SJSA1 (cell line): ENCODE measurements at regions not wholly inside any gene's neighbourhood (a gene's known extent, or its start where the extent isn't known, plus 50 kb on each side); places are given as distances from the start of the nearest gene placed in this dataset.

Experiments used
- DNase-seq, 2 experiments: peaks; one replicate each; pipeline ENCODE4 v3.0.0-alpha.2; 2015 to 2020; ENCODE audit warnings: low spot score in 2 of 2, low read depth in 1 of 2
- H3K27ac ChIP-seq: fragments of 250-450 bp; sonication (Bioruptor Pico); 2 replicates; pipeline ENCODE4 v1.5.1; 2020; ENCODE audit warnings: mild to moderate bottlenecking, moderate library complexity
- H3K27me3 ChIP-seq: fragments of 250-450 bp; sonication (Bioruptor Pico); replicated peaks from 2 replicates; pipeline ENCODE4 v1.5.1; 2020; ENCODE audit warnings: mild to moderate bottlenecking, moderate library complexity
- H3K36me3 ChIP-seq: fragments of 250-450 bp; sonication (Bioruptor Pico); 2 replicates; pipeline ENCODE4 v1.5.1; 2020; ENCODE audit warnings: mild to moderate bottlenecking
- H3K4me1 ChIP-seq: fragments of 250-450 bp; sonication (Bioruptor Pico); replicated peaks from 2 replicates; pipeline ENCODE4 v1.6.1; 2021; ENCODE audit warnings: mild to moderate bottlenecking
- H3K4me3 ChIP-seq: fragments of 250-450 bp; sonication (Bioruptor Pico); 2 replicates; pipeline ENCODE4 v1.5.1; 2020; ENCODE audit warnings: mild to moderate bottlenecking
- H3K9me3 ChIP-seq: fragments of 250-450 bp; sonication (Bioruptor Pico); replicated peaks from 2 replicates; pipeline ENCODE4 v1.5.1; 2020; ENCODE audit warnings: mild to moderate bottlenecking

GRCh38 chr3:153693207-153693606 lies 428.0 kb upstream of the ARHGEF26 start:
- H3K36me3 ChIP-seq = no peaks in the 10 kb centered on the region
- DNase-seq = no peak
- H3K27ac ChIP-seq = no peak overlapping the region
- no peak overlapping the region for H3K4me3 ChIP-seq
- no peaks in the 10 kb centered on the region for H3K9me3 ChIP-seq
- no peaks in the 10 kb centered on the region for H3K4me1 ChIP-seq
- H3K27me3 ChIP-seq = no peaks in the 10 kb centered on the region

- Histone ChIP-seq H3K27me3 (no peaks in the 10 kb centered on the region), H3K9me3 (no peaks in the 10 kb centered on the region)
- DNase-seq = no peak
Observed at GRCh38 chr3:153702106-153702505, 419.1 kb upstream of the ARHGEF26 start.

DNA sequence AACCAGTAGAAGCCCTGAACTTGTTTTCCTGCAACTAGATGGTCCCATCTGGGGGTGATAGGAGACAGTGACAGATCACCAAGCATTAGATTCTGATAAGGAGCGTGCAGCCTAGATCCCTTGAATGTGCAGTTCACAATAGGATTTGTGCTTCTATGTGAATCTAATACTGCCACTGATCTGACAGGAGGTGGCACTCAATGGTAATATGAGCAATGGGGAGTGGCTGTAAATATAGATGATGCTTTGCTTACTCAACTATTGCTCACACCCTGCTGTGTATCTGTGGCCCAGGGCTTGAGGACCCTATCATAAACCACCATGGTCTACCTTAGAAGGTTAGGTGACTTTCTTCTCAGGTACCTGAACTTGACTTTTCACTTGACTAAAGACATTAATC lies 417.1 kb upstream of the ARHGEF26 start:
- Histone ChIP-seq H3K36me3 (no peaks in the 10 kb centered on the region), H3K4me3 (no peak overlapping the region), H3K27me3 (no peaks in the 10 kb centered on the region), H3K4me1 (no peaks in the 10 kb centered on the region), H3K9me3 (no peaks in the 10 kb centered on the region), H3K27ac (no peak overlapping the region)
- DNase-seq = no peak

More at GRCh38 chr3:153702106-153702505, 419.1 kb upstream of the ARHGEF26 start:
- no peaks in the 10 kb centered on the region for H3K36me3 ChIP-seq
- H3K4me1 ChIP-seq = no peaks in the 10 kb centered on the region
- no peak overlapping the region for H3K27ac ChIP-seq
- no peak overlapping the region for H3K4me3 ChIP-seq

GRCh38 chr3:153706706-153707105 lies 414.5 kb upstream of the ARHGEF26 start:
- no peak for DNase-seq

GRCh38 chr3:153714016-153714415 lies 407.2 kb upstream of the ARHGEF26 start:
- no peak overlapping the region for H3K4me3 ChIP-seq
- H3K4me1 ChIP-seq = no peaks in the 10 kb centered on the region
- no peak overlapping the region for H3K27ac ChIP-seq
- H3K9me3 ChIP-seq = no peaks in the 10 kb centered on the region
- no peaks in the 10 kb centered on the region for H3K36me3 ChIP-seq
- DNase-seq = no peak
- H3K27me3 ChIP-seq = no peaks in the 10 kb centered on the region

More at GRCh38 chr3:153706706-153707105, 414.5 kb upstream of the ARHGEF26 start:
- Histone ChIP-seq H3K4me3 (no peak overlapping the region), H3K27ac (no peak overlapping the region), H3K9me3 (no peaks in the 10 kb centered on the region), H3K4me1 (no peaks in the 10 kb centered on the region), H3K36me3 (no peaks in the 10 kb centered on the region), H3K27me3 (no peaks in the 10 kb centered on the region)

DNA sequence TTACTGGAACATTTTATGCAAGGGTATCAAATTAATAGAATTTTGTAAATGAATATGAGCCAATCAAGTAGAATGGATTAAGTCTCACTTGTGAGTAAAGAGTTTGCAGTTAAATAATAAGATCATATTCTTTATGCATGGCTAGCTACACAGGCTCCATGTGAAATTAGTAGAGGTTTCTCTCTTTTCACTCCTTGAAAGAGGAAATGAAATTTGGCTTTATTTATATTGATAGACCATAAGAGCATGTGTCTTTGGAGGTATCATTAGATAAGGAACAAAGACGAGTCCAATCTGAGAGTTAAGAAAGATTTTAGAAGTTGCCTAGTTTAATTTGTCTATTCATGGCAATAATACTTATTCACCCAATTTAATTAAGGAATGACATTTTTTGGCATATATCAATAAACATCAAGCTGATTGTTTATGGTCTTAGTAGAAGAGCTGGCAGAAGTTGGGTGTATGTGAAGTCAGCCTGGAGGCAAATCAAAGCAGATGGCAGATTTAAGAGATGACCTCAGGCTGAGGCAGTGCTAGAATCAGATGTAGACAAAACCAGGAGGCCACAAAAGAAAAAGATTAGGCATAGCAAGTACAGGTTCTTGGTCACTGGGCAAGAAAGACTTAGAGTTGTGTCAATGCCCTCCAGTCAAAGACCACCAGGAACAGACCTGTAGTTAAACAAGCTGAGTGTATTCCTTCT lies 406.5 kb upstream of the ARHGEF26 start:
- Histone ChIP-seq H3K4me3 (no peak overlapping the region), H3K4me1 (no peaks in the 10 kb centered on the region), H3K27me3 (no peaks in the 10 kb centered on the region), H3K36me3 (no peaks in the 10 kb centered on the region), H3K9me3 (no peaks in the 10 kb centered on the region), H3K27ac (no peak overlapping the region)
- no peak for DNase-seq

- H3K4me1 ChIP-seq = no peaks in the 10 kb centered on the region
- no peaks in the 10 kb centered on the region for H3K27me3 ChIP-seq
- no peak overlapping the region for H3K27ac ChIP-seq
- no peaks in the 10 kb centered on the region for H3K9me3 ChIP-seq
- no peak overlapping the region for H3K4me3 ChIP-seq
- no peaks in the 10 kb centered on the region for H3K36me3 ChIP-seq
- no peak for DNase-seq
Observed at GRCh38 chr3:153722157-153722556, 399.0 kb upstream of the ARHGEF26 start.

GRCh38 chr3:153731071-153731470 lies 390.1 kb upstream of the ARHGEF26 start:
- DNase-seq = no peak

DNA sequence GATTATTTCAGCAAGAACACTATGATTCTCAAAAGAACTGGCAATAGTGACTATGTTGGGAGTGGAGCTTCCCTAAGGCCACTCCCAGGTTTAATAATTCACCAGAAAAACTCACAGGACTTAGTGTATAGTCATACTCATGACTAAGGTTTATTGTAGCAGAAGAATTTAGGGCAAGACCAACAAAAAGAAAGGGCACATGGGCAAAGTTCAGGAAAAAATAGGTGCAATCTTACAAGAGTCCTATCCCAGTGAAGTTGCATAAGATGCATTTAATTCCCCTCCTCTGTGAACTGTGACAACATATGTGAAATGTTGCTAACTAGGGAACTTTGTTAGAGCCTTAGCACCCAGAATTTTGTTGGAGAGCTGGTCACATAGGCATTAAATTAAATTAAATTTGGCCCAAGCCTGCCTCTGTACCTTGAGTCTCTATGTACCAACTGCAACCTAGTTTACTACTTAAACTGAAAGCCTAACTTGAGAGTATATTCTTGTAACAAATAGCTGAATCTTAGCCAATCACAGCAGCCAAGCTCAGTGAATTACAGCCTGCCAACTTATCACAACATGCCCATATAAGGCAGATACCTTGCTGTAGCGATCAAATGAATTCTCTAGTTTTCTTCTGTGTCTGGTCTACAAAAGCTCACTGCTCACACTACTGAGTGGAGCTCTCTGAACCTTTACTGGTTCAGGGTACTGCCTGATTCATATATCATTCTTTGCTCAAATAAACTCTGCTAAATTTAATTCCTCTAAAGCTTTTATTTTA lies 386.2 kb upstream of the ARHGEF26 start:
- no peak overlapping the region for H3K27ac ChIP-seq
- no peak overlapping the region for H3K4me3 ChIP-seq
- no peaks in the 10 kb centered on the region for H3K36me3 ChIP-seq
- H3K27me3 ChIP-seq = no peaks in the 10 kb centered on the region
- no peaks in the 10 kb centered on the region; the same call in 1 of the 2 replicates for H3K9me3 ChIP-seq
- DNase-seq = no peak
- H3K4me1 ChIP-seq = no peaks in the 10 kb centered on the region

More at GRCh38 chr3:153731071-153731470, 390.1 kb upstream of the ARHGEF26 start:
- H3K36me3 ChIP-seq = no peaks in the 10 kb centered on the region
- no peak overlapping the region for H3K4me3 ChIP-seq
- H3K27me3 ChIP-seq = no peaks in the 10 kb centered on the region
- no peaks in the 10 kb centered on the region for H3K4me1 ChIP-seq
- no peak overlapping the region for H3K27ac ChIP-seq
- H3K9me3 ChIP-seq = no peaks in the 10 kb centered on the region

GRCh38 chr3:153740109-153740508 lies 381.1 kb upstream of the ARHGEF26 start:
- no peaks in the 10 kb centered on the region for H3K27me3 ChIP-seq
- no peak overlapping the region for H3K27ac ChIP-seq
- H3K4me1 ChIP-seq = no peaks in the 10 kb centered on the region
- no peaks in the 10 kb centered on the region for H3K36me3 ChIP-seq
- H3K9me3 ChIP-seq = no peaks in the 10 kb centered on the region; the same call in 1 of the 2 replicates
- no peak for DNase-seq
- no peak overlapping the region for H3K4me3 ChIP-seq

DNA sequence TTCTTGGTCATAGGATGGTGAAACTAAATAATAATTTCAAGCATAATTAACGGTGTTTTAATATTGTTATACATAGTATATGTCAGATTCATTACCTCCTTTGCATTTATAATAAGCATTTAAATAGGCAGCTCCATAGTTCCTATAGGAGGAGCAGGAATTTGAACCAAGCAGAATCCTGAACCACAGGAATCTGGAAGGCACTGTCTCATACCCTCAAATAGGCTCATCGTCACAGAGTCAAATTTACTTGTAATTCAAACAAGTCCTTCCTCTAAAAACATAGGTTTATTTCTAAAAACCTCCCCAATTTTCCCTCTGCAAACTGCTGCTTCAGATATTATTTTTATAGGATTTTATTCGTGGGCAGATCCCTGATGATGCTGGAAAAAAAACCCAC lies 376.3 kb upstream of the ARHGEF26 start:
- no peaks in the 10 kb centered on the region for H3K36me3 ChIP-seq
- no peaks in the 10 kb centered on the region for H3K4me1 ChIP-seq
- H3K4me3 ChIP-seq = no peak overlapping the region
- no peak overlapping the region for H3K27ac ChIP-seq
- H3K27me3 ChIP-seq = no peaks in the 10 kb centered on the region
- no peaks in the 10 kb centered on the region for H3K9me3 ChIP-seq
- DNase-seq = no peak

DNA sequence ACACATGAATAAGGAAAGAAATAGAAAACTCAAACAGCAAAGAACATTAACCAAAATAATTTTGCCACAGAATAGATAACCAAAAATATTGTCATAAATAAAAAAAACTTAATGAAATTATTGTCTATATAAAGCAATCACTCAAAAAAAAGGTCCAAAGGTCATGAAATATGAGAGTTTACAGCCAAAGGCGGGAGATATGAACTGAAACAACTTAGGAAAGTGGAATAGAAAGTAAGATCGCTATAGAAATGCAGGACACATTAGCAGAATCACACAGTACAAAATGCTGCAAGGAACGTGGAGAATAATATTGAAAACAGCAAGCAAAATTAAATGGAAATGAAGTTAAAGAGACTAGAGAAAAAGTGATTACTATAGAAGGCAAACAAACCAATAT lies 375.0 kb upstream of the ARHGEF26 start:
- H3K27me3 ChIP-seq = no peaks in the 10 kb centered on the region
- DNase-seq = no peak
- no peak overlapping the region for H3K27ac ChIP-seq
- H3K4me3 ChIP-seq = no peak overlapping the region
- H3K36me3 ChIP-seq = no peaks in the 10 kb centered on the region
- no peaks in the 10 kb centered on the region for H3K4me1 ChIP-seq
- H3K9me3 ChIP-seq = no peaks in the 10 kb centered on the region

DNA sequence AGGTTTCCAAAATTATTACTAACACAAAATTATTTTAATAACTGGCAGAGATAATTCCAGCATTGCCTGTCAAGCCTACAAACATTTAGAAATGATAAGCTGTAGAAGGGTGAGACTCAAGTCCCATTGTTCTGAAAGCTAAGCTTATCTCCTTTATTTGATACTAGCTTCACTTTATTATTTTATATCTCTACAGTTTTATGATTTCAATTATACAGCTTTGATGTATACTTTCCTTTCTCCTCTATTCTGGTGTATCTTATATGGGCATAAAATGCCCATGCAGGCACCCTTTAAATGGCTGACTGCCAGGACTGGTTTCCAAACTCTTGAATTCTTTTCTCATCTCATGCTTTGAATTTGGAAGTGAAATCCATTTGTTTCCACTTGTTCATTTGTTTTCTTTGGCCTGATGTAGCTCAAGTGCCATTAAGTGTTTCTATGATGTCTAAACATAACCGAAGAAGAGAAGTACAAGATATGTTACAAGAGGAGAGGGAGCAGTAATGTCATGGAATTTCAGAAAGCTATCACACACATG lies 372.1 kb upstream of the ARHGEF26 start:
- H3K4me1 ChIP-seq = no peaks in the 10 kb centered on the region
- H3K4me3 ChIP-seq = no peak overlapping the region
- DNase-seq = no peak
- H3K9me3 ChIP-seq = no peaks in the 10 kb centered on the region
- H3K27ac ChIP-seq = no peak overlapping the region
- H3K36me3 ChIP-seq = no peaks in the 10 kb centered on the region
- H3K27me3 ChIP-seq = no peaks in the 10 kb centered on the region

DNA sequence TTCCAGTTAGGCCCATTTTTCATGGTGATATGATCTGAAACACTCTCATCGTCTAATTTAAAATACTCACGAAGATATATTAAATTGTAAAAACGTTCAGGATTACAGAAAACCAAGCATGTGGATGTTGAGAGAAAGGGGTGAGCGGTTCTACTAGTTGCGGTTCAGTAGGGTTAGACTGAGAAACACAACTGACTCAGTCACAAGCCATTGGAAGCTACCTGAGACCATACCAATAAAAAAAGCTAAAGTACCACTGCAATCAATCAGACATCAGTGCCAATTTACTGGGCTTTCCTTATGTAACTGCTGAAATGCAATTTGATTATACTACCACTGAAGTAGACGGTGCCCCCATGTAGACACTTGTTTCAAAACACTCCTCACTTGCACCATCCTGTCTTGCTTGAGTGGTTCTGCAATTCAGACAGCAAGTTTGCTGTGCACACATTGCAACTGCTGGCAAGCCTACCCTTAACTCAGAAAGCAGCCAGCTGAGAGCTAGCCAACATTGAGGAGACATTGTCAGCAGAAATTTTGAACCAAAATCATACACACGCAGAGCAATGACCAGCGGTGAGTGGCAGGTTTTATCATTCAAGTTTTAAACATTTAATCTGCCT lies 368.7 kb upstream of the ARHGEF26 start:
- Histone ChIP-seq H3K27me3 (no peaks in the 10 kb centered on the region), H3K36me3 (no peaks in the 10 kb centered on the region), H3K27ac (no peak overlapping the region), H3K9me3 (no peaks in the 10 kb centered on the region), H3K4me1 (no peaks in the 10 kb centered on the region), H3K4me3 (no peak overlapping the region)
- DNase-seq = no peak
